NCI-H146 (cell line): ENCODE measurements at regions not wholly inside any gene's neighbourhood (a gene's known extent, or its start where the extent isn't known, plus 50 kb on each side); places are given as distances from the start of the nearest gene placed in this dataset.

ENCODE experiments used
- DNase-seq: peaks from one replicate; lab custom pipeline; 2025; lab: John Stamatoyannopoulos, UW

DNA sequence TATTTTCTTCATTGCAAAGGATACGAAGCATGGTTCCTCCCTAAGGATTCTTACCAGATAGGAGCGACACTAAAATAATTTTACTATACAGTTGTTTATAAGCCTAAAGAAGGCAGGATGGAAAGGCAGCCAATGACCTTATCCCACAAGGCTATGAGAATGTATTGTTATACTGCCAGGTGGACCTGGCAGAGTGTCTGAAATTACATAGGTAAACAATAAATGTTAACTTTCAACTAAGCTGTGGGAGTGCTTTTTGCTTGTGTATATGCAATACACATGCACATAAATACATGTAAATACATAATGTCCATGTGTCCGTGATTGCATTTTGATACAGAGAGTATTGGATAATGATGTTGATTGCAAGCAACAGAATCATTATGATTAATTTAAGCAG is 850.6 kb downstream of the CENPC start:
- DNase-seq = no peak

DNA sequence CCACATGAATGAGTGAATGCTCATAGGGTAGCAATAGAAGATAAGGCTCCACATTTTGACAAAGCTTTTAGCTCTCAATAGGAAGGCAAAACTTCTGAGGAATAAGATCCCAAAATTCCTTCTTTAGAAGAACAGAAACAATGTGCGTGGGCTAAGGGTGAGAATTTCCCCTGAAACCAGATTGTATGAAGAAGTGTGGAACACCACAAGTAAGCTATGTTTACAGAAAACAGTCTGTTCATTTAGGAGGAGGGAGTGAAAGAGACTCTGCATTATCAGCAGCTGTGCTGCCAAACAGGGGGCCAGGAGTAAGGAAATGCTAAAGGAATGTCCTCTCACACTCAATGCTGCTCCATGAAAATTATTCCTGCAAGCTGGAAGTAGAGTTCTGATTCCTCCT is 851.6 kb downstream of the CENPC start:
- DNase-seq = no peak

- no peak for DNase-seq
Measured at GRCh38 chr4:66691101-66691500, 854.2 kb downstream of the CENPC start.

DNA sequence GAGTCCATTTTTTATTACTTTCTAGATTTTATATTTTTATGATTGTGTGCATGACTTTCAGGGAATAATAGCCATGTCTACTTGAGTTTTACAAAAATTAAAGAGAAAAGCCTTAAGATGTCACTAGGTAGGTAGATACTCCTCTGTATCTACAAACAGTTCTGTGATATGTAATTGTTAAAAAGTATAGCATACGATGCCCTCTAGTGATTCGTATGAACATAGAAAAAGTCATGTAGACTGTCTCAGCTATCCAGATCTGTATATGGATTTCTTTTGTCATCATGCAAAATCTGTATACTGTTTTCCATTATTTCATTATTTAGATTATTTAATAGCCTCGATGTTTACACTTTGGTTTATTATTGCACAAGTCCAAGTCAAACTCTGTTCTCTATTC is 856.6 kb downstream of the CENPC start:
- DNase-seq = peak; percentile 1

DNA sequence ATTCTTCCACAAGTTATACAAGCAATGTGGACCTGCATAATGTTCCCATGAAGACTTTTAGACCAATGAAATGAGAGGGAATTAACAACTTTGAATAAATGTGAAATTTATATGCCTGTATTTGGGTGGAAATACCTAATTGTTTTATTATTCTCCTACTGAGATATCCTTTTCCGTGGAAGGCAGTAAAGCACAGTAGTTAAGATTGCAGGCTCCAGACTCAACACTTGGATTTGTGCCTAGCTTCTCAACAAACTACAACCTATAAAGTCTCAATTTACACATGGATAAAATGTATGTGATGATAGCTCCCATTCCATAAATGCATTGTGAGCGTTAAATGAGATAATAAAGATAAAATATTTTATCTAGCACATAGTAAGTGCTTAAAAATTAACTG is 857.8 kb downstream of the CENPC start:
- DNase-seq = no peak

DNA sequence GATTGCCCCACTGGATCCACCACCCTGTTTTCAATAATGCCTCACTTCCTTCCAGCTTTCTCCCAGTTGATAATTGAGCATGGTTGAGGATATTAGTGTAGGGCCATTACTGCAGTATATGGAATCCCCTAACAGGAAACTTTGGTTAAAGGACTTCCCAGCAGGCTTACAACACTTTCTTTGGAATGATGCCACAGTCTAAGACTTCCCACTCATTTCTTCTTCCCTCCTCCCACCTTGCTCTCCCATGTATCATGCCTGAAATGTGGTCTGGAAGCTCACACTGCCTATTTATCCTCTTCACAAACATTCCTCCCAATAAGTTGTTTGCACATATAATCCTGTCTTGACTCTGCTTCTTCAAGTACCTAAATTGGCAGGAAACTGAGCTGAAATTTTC is 863.3 kb downstream of the CENPC start:
- DNase-seq = no peak

DNA sequence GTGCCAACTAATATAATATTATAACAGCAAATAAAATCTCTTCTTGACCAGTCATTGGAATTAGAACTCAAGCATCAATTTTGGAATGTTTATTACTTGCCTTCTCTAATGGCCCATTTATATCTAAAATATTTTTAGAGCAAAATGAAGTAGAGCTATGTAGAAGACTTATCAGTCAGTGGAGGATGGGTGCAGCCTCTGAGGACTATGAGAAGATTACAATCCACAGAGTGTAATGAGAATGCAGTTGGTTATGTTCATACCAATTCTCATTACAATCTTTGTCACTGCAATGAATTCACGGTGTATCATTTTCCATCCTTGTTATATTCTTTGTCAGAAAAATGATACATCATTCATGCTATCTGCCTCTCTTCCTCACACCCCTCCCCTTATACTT is 878.1 kb downstream of the CENPC start:
- DNase-seq = no peak

DNA sequence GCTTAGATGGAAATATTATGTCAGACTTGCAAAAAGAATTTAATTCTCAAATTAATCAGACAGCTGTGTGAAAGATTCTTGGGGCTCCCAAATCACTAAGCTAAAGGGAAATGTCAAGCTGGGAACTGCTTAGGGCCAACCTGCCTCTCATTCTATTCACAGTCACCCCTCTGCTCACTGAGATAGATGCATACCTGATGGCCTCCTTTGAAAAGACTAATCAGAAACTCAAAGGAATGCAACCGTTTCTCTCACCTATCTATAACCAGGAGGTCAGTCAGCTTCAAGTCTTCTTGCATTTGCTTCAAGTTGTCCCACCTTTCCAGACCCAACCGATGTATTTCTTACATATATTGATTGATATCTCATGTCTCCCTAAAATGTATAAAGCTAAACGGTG is 882.7 kb downstream of the CENPC start:
- DNase-seq = no peak

DNA sequence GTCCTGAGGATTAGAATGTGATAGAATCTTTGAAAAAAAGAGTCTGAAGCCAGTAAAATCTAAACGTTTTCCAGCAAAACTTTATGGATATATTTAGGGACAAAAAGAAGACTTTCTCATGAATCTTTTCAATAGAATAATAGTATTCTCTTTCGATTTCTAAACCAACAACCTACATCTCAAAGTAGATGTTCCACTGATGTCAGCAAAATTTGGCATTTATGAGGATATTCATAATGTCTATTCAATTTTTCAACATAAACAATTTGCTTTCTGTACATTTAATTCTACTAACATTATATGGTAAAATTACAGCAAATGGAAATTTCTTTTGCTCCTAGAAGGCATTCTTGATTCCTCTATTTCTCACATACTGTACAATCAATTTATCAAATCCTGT is 886.5 kb downstream of the CENPC start:
- DNase-seq = no peak

GRCh38 chr4:66655505-66655904 is 889.8 kb downstream of the CENPC start:
- no peak for DNase-seq

GRCh38 chr4:66653937-66654336 is 891.4 kb downstream of the CENPC start:
- DNase-seq = no peak

GRCh38 chr4:66649236-66649635 is 896.1 kb downstream of the CENPC start:
- DNase-seq = no peak

GRCh38 chr4:66647926-66648325 is 897.4 kb downstream of the CENPC start:
- no peak for DNase-seq

DNA sequence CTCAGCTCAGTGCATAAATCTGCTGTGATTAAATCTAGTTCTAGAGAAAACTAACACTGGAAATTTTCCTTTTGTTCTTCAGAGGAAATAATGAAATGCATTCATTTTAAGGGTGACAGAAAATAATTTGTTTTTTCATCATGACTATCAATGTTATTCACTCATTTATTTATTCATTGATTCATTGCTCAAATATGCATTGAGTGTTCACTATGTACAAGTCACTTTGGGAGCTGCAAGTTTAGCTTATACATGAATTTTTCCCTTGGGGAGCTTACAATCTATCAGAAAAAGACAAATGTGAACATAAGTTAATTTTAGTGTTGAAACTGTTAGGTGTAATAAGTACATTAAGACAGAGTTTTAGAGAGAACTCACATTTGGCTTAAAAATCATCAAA is 897.8 kb downstream of the CENPC start:
- DNase-seq = no peak

- DNase-seq = no peak
Measured at GRCh38 chr4:66640233-66640990, 904.9 kb downstream of the CENPC start.

DNA sequence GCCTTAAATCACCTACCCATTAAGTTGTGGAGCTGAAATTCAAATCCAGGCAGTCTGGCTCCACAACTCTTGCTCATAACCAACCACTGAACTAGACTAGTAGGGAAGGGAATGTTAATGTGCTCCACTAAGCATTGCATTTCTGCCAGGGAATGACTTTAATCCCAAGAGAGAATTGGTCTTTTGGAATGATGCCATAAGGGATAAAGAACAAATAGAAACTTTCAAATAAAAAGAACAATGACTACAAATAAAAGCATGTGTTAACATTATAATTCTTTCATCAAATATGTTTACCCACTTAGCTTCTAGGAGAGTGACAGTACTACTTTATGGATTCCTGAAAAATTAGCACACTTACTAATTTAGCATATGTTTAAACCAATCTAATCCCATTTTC is 905.9 kb downstream of the CENPC start:
- no peak for DNase-seq

DNA sequence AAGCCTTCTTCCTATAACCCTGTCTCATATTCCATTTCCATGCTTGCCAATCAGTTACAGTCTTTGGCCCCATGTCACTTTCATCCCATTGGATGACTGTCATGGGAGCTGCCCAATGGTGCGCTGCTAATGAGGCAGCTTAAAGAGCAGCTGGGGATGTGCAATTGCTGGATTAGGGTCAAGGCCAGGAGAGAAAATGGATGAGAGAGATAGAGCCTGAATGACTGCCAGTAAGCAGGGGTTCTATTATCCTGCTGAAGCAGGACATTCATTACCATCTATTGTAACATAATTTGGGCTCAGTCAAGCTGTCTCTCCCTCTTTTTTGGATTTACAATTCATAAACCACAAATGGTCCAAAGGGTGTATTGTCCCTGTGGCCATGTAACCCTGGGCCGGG is 909.0 kb downstream of the CENPC start:
- DNase-seq = no peak

GRCh38 chr4:66633477-66633876 is 911.8 kb downstream of the CENPC start:
- DNase-seq = no peak

DNA sequence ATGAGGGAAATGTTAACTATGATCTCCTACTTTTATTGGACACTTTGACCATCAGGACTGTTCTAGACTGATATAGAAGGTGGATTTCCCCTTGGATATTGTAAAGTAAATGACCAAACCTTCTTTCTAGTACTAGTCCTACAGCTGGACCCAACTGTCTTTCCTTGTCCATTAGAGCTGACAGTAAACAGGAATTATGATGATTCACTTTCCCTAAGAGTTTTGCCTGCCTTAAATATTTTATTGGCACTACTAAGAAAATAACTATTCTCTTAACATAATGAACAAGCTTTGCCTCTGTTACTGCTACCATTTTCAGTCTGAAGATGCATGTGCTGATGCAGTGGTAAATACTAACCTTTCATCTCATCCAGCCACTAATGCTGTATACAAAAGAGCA is 915.4 kb downstream of the CENPC start:
- no peak for DNase-seq

DNA sequence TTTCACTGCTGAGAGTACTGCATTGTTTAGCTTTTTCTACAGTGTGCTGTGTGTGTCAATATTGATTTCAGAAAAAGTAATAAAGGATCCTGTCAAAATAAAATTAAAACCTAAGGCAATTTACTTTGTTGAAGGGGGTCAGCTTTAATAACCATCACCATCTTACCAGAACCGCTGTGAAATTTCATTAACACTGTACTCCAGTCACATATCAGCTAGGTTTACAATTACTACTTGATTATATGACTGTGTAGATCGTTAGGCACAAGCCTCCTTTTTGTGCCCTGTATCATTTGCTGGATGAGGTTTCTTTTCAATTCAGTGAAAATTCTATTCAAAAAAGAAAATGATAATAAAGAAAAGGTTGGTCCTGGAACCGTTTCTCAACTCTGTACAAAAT is 917.2 kb downstream of the CENPC start:
- no peak for DNase-seq

DNA sequence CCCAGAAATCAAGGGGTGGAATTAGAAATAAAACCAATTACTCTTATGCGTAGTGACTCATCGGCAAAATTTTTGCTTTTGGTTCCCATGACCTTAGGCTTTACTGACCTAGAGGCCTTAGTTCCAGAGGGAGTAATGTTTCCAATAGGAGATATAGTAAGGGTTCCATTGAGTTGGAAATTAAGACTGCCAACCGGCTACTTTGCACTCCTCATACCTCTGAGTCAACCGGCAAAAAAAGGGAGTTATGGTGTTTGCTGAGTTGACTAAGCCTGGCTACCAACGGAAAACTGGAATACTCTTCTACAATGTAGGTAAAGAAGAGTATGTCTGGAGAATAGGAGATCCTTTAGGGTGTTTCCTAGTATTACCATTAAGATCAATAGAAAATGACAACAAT is 919.8 kb downstream of the CENPC start:
- no peak for DNase-seq

DNA sequence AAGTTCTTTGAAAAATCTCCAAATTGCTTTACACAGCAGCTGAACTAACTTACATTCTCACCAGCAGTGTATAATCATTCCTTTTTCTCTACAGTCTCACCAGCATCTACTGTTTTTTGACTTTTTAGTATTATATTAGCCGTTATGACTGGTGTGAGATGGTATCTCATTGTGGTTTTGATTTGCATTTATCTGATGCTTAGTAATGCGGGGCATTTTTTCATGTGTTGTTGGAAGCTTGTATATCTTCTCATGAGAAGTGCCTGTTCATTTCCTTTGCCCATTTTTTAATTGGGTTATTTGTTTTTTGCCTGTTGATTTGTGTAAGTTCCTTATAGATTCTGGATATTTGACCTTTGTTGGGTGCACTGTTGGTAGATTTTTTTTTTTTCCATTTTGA is 931.7 kb downstream of the CENPC start:
- no peak for DNase-seq

DNA sequence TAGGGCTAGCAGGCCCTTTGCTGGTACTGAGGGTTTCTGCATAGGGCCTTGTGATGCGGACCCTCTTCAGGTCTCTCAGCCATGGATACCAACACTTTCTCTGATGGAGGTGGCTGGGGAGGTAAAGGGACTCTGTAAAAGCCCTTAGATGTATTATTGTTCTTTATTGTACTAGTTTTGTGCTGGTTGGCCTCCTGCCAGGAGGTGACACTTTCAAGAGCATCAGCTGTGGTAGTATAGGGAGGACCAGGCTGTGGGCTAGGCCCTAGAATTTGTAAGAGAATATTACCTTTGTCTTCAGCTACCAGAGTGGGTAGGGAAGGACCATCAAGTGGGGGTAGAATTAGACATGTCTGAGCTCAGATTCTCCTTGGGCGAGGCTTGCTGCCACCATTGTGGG is 936.3 kb downstream of the CENPC start:
- no peak for DNase-seq

DNA sequence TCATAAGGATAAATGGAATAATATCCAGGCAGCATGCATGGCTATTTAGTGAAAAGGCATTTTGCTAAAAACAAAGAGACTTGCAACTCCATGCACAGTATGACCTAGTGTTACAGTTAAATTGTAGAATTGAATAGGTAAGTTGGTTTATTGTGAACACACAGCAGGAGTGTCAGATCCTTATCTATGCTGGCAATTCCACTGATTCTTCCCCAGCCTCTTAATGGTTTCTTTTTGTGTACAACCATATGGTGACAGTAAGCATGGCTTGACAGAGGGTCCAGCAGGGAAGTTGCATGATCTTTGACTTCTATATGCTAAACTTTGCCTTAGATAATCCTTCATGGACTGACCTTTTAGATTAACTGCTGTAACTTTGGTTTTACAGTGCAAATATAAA is 936.6 kb upstream of the EPHA5 start:
- peak; percentile 4 for DNase-seq

GRCh38 chr4:66606215-66606614 is 935.9 kb upstream of the EPHA5 start:
- no peak for DNase-seq
